Body of pancreas (tissue), 4 donors: ENCODE measurements at regions not wholly inside any gene's neighbourhood (a gene's known extent, or its start where the extent isn't known, plus 50 kb on each side); places are given as distances from the start of the nearest gene placed in this dataset.

Experiments used
- CTCF ChIP-seq, 7 experiments: fragments of 450-650 bp in 4 of 7; fragments of 200-600 bp in 3 of 7; sonication (generic) in 3 of 7; IDR thresholded peaks; one replicate each; pipeline ENCODE4 v1.5.1; 2016 to 2019; ENCODE audit warnings: antibody characterized with exemption in 7 of 7
- POLR2A ChIP-seq, 3 donors: fragments of 450-650 bp; IDR thresholded peaks; one replicate each; pipeline ENCODE4 v1.6.1; 2016; ENCODE audit warnings: antibody characterized with exemption in 3 of 3, mild to moderate bottlenecking in 2 of 3

- TF ChIP-seq POLR2A (IDR thresholded peaks at IDR 0.05) (no peak), CTCF (IDR thresholded peaks at IDR 0.05) (peak in 6 of 7 experiments; percentile 56 to 68 (median 65))
These were observed 84.9 kb upstream of the BASP1 start for GRCh38 chr5:17132444-17133083.
